Glutamatergic neuron (in vitro differentiated cells): ENCODE measurements at regions not wholly inside any gene's neighbourhood (a gene's known extent, or its start where the extent isn't known, plus 50 kb on each side); places are given as distances from the start of the nearest gene placed in this dataset.
A peak's percentile ranks its signal among the peaks of the same experiment; 100 is the strongest.

Experiments used
- DNase-seq: peaks from one replicate; pipeline ENCODE4 v3.0.0; 2022
- H3K27ac Mint-ChIP-seq: one replicate; pipeline ENCODE4 v1.8.0; 2020; ENCODE audit warnings: mild to moderate bottlenecking, mixed read lengths, inconsistent platforms; ENCODE audit not compliant: unreplicated experiment
- H3K27me3 Mint-ChIP-seq: one replicate; pipeline ENCODE4 v1.8.0; 2020; ENCODE audit warnings: mild to moderate bottlenecking, moderate library complexity, mixed read lengths, inconsistent platforms; ENCODE audit not compliant: unreplicated experiment
- H3K36me3 Mint-ChIP-seq: one replicate; pipeline ENCODE4 v1.8.0; 2020; ENCODE audit warnings: mild to moderate bottlenecking, mixed read lengths, inconsistent platforms; ENCODE audit not compliant: unreplicated experiment
- H3K4me1 Mint-ChIP-seq: one replicate; pipeline ENCODE4 v1.8.0; 2020; ENCODE audit warnings: mild to moderate bottlenecking, low read depth, mixed read lengths, inconsistent platforms; ENCODE audit not compliant: unreplicated experiment
- H3K4me3 Mint-ChIP-seq: one replicate; pipeline ENCODE4 v1.8.0; 2020; ENCODE audit warnings: mild to moderate bottlenecking, mixed read lengths, inconsistent platforms; ENCODE audit not compliant: unreplicated experiment
- H3K9me3 Mint-ChIP-seq: one replicate; pipeline ENCODE4 v1.8.0; 2020; ENCODE audit warnings: mild to moderate bottlenecking, moderate library complexity, mixed read lengths, inconsistent platforms; ENCODE audit not compliant: unreplicated experiment
- CTCF ChIP-seq: fragments of 200-600 bp; sonication (generic); IDR thresholded peaks from one replicate; pipeline ENCODE4 v1.5.0; 2021; ENCODE audit not compliant: partially characterized antibody, unreplicated experiment

DNA sequence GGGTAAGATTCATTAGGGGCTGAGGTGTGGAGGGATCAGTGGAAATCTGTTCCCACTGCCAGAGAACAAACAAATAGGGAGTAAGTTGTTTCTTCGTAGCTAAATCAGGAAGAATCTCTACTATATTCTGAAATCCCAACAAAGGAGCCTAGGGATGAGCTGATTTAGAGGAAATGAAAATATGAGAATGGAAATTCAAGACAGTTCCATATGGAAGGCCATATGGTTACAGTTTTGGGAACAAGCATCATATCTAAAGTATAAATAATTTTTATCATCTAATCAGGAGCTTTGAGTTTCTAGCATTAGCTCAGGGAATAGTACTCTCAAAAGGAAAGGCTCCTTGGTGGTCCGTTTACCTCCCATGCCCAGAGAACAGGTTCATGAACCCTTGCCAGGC, 218.2 kb downstream of the AASDH start:
- DNase-seq, result no peak
- H3K27me3 Mint-ChIP-seq, result no peaks in the 10 kb centered on the region
- H3K9me3 Mint-ChIP-seq, result peaks cover 4% of the 10 kb centered on the region
- peaks cover 8% of the 10 kb centered on the region for H3K4me1 Mint-ChIP-seq
- no peak overlapping the region for H3K4me3 Mint-ChIP-seq
- no peak overlapping the region for H3K27ac Mint-ChIP-seq
- TF ChIP-seq CTCF, result no peak
- H3K36me3 Mint-ChIP-seq, result peaks cover 17% of the 10 kb centered on the region

DNA sequence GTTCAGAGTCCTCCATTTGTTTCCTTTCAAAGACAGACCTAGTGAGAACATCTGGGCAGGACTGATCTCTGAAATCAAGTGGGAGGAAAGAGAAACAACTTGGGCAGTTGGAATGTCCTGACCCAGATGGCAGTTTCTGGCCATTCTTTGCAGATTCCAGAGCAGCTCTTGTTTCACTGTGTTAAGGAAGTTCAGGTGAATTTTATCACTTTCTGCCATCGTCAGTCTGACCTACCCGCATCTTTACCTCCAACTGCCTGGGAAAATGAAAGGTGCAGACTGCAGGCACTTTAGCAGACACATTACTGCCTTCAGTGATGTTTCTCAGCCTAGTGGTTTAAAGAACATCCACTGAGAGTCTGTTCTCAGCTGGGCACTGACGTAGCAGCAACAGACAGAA, 216.2 kb downstream of the CEP135 start:
- Mint-ChIP-seq H3K4me3 (no peak overlapping the region), H3K9me3 (peaks cover 4% of the 10 kb centered on the region), H3K4me1 (peaks cover 8% of the 10 kb centered on the region), H3K36me3 (peaks cover 11% of the 10 kb centered on the region), H3K27ac (peak overlapping the region; percentile 8), H3K27me3 (no peaks in the 10 kb centered on the region)
- no peak for TF ChIP-seq CTCF
- no peak for DNase-seq

GRCh38 chr4:56160636-56161035, 211.9 kb downstream of the CEP135 start:
- Mint-ChIP-seq H3K36me3 (no peaks in the 10 kb centered on the region), H3K27ac (no peak overlapping the region), H3K4me1 (peaks cover 27% of the 10 kb centered on the region), H3K4me3 (no peak overlapping the region), H3K27me3 (peaks cover 2% of the 10 kb centered on the region), H3K9me3 (peaks cover 2% of the 10 kb centered on the region)
- TF ChIP-seq CTCF, result no peak
- no peak for DNase-seq

DNA sequence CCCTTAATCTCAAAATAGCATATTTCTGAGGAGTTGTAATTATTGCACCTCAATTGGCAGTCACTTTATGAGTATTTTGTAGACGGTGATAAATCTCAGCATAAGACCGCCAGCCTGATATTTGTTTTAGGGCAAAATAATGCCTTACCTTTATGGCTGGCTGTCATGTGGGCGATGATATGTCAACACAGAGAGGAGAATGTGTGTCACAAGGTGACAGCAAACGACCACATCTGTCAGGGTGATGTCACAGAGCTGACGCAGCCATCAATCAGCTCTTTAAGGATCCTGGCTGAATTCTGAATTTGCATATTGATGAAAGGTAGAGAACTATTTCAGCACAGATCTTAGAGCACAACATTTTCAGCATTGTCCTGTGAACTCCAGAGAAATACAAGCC, 209.7 kb downstream of the CEP135 start:
- Mint-ChIP-seq H3K27ac (peak overlapping the region; percentile 73), H3K4me3 (peak overlapping the region; percentile 1), H3K36me3 (peaks cover 1% of the 10 kb centered on the region), H3K9me3 (peaks cover 2% of the 10 kb centered on the region), H3K27me3 (peaks cover 2% of the 10 kb centered on the region), H3K4me1 (peaks cover 19% of the 10 kb centered on the region)
- DNase-seq, result peak; percentile 62
- TF ChIP-seq CTCF, result no peak

GRCh38 chr4:56156141-56156540, 207.4 kb downstream of the CEP135 start:
- H3K36me3 Mint-ChIP-seq, result peaks cover 4% of the 10 kb centered on the region
- no peak for DNase-seq
- H3K9me3 Mint-ChIP-seq, result peaks cover 6% of the 10 kb centered on the region
- no peak overlapping the region for H3K4me3 Mint-ChIP-seq
- TF ChIP-seq CTCF, result no peak
- peaks cover 23% of the 10 kb centered on the region for H3K4me1 Mint-ChIP-seq
- H3K27me3 Mint-ChIP-seq, result peaks cover 6% of the 10 kb centered on the region
- no peak overlapping the region for H3K27ac Mint-ChIP-seq
